Hematopoietic multipotent progenitor cell treated with erythropoietin and hydrocortisone succinate and interleukin-3 and kit ligand, for 8 days (in vitro differentiated cells): ENCODE measurements at regions not wholly inside any gene's neighbourhood (a gene's known extent, or its start where the extent isn't known, plus 50 kb on each side); places are given as distances from the start of the nearest gene placed in this dataset.

Experiments
- DNase-seq: peaks from one replicate; pipeline ENCODE4 v3.0.0-alpha.2; 2015

DNA sequence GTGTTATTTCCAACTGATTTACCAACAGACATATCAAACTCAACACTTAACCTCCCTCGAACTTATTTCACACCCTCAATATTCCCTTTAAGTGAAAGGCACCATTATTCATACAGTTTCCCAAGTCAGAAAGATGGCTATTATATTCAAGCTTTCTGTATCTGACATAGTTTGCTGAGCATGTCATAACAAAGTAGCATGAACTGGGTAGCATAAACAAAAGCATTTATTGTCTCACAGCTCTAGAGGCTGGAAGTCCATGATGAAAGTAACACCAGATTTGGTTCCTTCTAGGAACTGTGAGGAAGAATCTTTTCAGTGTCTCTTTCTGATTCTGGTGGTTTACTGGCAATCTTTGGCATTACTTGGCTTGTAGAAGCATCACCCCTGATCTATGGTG, 1388.6 kb downstream of the TECRL start:
- DNase-seq, result no peak

DNA sequence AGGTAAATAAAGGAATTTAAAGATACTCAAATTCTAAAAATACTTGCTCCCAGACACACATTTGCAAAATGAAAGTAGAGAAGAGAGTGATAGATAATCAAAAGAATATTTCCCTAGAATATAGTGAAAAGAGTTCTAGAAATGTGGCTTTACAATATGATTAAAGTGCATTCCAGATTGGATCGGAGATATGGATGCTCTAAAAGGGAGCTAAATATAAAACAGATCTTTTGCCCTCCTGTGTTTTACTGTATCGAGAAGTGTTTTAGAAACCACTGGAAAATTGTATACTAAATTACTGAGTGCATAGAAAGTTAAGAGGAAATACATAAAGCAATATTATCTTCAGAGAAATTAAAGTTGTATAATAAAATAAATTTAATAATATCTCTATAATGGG, 1392.0 kb downstream of the TECRL start:
- no peak for DNase-seq

DNA sequence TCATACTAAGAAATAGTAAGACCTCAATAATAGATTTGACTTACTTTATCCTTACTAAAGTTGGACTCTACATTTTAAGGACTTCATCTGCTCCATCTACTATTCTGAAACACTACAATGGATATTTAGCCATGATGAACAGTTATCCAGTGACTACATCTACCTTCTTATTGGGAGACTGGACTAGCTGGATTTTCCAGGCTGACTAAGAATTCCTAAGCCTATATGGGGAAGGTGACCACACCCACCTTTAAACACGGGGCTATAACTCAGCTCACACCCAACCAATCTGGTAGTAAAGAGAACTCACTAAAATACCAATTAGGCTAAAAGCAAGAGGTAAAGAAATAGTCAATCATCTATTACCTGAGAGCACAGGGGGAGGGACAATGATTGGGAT, 1438.4 kb downstream of the TECRL start:
- DNase-seq, result no peak

DNA sequence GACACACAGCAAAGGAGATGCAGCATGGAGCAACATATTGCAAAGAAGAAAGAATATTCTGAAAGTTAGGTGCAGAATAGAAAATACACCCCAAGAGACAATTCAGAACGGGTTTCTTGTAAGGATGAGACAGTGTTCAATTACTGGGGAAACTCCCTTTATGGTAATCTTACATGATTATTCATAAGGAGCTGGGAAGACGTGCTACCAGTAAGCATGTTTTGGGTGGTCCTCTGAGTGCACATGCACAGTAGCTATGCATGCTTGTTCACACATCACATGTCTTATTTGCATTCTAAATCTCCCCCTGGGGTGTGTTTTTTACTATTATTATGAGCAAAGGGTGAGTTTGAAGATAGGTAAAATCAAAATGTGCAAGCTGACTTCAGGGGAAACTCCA, 1448.8 kb downstream of the TECRL start:
- DNase-seq, result no peak

DNA sequence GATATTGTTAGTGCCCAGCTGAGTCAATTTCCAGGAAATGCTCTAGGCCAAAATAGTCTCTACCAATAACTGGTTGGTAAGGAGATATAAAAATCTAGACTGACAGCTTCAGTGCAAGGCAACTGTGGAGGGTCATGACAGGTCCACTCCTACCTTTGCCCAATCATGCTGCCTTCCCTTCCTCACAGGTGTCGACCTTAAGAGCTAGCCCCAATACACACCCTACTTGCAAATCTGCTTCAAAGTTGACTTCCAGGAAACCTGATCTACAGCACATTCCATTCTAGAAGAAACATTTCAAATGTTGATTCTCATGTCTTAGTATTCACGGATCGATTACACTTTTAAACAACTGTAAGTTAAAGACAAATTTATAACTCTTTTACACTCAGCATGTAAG, 1455.5 kb downstream of the TECRL start:
- DNase-seq, result no peak

DNA sequence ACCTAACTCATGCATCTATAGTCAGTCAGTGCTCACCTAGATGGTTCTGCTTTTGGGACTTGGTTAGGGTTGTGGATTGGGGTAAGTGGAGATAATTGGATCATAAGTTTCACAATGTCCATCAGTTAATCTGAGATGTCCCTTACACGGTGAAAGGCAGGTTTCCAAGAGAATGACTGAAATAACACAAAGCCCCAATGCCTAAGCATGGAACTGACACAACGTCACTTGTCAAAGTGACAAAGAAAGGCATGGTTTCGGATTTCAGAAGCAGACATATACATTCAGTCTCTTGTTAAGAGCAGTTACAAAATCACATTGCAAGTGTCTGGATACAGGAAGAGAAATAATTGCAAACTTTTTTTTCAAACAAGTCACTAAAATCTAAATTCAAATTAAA, 1456.9 kb downstream of the TECRL start:
- DNase-seq, result no peak

DNA sequence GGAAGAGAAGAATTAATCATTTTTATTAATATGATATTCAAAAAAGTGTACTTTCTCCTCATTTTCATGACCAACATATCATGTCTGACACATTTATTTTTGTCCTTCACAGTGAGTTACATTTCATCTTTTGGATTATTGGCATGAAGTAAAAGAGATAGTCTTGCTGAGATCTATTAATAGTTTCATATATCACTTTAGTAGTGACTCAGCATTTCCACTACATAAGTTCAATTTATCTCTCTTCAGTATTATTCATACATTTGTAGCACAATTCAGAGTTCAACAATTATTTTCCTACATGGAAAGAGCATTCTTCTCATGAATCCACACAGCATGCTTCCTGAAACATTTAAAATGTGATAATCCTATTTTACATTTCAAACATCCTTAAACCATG, 1461.1 kb downstream of the TECRL start:
- no peak for DNase-seq

DNA sequence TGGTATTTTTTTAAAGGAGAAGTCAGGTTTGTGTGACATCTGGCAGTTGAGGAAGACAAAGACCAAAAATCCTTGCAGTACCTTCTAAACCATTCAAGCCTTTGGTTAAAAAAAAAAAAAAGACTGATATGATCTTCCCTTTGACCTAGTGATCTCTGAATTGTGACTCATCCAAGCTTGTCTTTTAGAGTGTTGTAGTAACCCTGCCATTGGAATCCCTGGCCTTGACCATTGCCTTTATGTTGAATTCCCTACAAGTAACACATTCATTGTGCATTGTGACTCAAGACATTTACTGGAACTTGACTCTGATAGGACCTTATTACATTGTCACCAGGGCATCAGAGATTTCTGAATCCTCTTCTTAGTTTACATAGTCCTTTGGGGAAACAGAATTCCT, 1469.0 kb downstream of the TECRL start:
- no peak for DNase-seq

DNA sequence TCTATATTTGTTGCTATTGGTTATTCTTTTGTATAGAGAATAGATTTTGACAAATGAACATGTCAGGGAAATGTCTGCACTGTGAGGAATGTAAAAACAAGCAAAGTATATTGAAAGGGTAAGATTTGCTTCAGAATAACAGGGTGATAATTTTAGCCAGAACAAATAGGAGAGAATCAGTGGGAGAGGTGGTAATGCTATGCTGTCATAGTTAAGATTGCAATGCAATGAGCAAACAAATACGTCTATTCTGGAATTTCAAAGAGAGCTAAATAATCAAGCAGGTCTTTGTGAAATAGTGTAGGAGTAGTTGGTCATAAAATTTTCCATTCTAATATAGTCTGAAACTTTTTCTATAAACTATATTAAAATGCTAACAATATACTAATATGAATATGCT, 1478.4 kb downstream of the TECRL start:
- no peak for DNase-seq

DNA sequence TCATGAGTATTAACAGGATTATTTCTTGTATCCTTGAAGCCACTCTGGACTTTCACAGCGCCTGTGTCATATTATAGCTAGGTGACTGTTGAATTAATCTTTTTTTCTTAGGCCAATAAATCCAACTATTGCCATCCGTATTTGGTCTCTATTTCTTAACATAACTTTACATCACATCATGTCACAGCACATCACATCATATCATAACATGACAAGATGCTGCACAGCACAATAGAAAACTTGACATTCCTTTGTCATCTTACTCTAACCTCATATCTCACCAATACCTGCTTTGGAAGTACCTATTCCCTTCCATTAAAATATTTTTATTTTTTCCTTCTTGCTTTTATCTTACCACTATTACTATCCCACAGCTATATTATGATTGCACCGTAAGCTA, 1480.8 kb downstream of the TECRL start:
- no peak for DNase-seq

DNA sequence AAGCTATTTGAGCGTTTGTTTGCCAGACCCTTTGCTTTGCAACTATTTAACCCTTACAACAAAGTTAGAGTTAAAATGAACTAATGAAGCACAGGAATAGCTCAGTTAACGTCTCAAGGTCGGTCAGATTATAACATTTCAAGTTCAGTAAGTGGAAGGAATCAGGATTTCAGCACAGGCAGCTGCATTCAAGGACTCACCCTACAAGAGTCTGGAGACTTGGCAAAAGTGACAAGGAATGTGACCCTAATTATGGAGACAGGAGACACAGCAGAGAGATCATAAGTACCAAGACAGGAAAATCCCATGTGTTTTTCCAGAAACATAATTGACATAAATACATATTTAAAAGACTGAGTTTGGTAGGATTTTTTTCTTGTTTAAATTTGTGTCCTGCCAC, 1481.7 kb downstream of the TECRL start:
- DNase-seq, result no peak

DNA sequence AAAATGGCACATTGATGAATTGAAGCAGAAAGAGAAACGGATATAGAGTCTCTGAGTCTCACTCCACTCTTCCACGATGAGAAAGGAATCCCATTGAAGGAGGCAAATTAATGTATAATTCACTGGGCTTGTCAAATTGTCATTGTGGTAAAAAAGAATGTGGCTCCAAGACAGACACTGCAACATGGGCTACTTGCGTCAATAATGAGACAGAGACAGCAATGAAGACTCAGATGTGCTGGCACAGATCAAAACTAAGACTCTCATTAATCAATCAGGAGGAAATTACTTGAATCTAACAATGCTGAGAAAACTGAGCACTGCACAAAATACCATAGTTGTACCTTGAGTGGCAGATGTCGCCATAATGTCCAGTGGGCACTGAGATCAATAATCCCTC, 1485.5 kb downstream of the TECRL start:
- no peak for DNase-seq

DNA sequence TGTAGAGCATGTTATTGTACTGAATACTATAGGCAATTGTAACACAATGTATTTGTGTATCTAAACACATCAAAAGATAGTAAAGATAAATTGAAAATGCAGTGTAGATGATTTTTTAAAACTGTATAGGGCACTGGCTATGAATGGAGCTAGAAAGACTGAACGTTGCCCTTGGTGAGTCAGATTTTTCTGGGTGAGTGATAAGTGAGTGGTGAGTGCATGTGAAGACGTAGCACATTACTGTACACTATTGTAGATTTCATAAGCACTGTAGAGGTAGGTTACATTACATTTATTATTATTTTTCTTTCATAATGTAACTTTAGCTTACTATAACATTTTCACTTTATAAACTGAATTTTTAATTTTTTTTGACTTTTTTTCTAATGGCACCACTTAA, 1491.6 kb downstream of the TECRL start:
- no peak for DNase-seq

DNA sequence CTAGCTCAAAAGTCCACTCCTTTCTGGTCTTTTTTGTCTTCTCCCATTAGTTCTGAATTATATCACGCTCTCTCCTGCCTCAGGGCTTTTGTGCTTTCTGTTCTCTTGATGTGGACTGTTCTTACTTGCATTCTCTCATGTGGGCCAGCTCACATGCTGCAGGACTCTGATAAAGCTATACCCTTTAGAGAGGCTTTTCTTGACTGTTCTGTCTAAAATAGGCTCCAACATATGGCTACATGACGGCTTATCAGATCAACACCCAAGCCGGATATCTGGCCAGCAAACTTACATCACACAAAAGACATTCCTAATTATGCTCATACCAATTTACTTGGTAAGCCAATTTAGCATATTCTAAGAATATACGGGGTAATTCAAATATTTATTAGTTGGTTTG, 1494.5 kb downstream of the TECRL start:
- no peak for DNase-seq

DNA sequence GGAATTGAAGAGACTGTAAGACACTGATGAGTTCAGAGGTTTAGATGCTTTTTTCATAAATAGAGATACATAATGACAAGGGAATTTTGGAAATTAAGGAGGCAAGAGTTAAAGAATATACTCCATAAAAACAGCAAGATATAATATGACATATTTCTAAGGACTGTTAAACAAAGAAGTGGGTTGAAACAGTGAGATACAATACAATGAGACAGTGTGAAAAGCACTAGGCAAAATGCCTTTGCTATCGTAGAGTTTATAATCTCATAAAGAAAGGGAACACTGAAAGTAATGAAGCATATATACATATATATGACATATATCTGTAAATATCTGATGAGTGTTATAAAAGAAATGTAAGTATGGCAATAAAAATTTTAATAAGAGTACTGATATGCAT, 1496.2 kb downstream of the TECRL start:
- no peak for DNase-seq

DNA sequence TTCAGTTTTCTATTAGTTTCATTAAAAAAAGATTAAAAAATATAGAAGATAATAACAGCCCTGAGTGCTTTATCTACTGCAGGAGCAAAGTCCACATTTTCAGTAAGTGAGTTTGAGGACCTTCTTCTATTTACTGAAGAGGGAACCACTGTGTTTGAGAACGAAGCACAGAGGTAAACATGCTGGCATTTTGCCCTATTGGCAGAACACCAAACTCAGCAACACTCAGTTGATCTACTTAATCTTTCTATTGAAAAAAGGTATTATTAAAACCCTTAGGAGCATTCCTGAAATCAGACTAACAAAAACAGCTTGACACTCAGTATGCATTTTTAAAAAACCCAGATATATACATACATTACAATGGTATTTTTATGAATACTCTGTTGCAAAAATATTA, 1496.7 kb downstream of the TECRL start:
- DNase-seq, result no peak

DNA sequence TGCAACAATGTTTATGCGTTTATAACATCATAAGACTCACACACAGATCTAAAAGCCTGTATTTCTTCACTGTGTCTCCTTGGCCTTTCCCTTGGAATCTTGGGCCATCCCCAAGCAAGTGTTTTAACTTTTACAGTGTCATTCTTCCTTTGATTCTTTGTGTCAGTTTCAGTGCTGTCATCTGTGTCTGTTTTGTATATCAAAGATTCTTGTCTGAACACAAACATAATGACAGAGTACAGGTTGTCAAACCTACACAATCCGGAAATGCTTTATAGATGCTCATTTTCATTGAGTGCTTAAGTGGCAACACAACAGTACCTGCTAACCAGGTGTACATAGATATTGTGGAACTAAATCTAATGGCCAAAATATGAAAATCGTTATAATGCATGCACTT, 1500.0 kb downstream of the TECRL start:
- DNase-seq, result no peak

DNA sequence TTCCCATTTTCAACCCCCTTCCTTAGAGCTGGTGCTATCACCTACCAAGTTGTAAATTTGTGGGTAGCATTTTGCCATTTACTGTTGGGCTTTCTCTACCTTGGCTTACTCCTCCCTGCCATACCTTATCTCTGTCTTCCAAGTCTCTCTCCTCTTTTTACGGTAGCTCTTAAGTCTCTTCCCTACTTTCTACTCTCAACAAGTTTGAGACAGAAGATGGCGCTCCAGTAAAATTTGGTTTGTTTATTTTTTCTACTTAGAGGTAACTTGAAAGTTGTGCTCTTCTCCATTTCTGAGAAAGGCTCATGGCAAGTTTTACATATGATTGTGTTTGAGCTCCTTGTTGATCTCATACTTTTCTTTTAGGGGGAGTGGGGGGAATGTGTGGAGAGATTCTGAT, 1508.1 kb downstream of the TECRL start:
- DNase-seq, result no peak

DNA sequence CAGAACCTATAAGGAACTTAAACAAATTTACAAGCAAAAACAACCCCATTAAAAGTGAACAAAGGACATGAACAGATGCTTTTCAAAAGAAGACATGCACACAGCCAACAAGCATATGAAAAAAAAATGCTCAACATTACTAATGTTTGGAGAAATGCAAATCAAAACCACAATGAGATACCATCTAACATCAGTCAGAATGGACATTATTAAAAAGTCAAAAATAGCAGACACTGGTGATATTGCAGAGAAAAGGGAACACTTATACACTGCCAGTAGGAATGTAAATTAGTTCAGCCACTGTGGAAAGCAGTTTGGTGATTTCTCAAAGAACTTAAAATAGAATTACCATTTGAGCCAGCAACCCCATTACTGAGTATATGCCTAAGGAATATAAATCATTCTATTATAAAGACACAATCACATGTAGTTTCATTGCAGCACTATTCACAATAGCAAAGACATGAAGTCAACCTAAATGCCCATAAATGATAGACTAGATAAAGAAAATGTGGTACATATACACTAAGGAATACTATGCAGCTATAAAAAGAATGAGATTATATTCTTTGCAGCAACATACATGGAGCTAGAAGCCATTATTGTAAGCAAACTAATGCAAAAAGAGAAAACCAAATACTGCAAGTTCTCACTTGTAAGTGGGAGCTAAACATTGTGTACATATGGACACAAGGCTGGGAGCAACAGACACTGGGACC, 1509.4 kb downstream of the TECRL start:
- no peak for DNase-seq

DNA sequence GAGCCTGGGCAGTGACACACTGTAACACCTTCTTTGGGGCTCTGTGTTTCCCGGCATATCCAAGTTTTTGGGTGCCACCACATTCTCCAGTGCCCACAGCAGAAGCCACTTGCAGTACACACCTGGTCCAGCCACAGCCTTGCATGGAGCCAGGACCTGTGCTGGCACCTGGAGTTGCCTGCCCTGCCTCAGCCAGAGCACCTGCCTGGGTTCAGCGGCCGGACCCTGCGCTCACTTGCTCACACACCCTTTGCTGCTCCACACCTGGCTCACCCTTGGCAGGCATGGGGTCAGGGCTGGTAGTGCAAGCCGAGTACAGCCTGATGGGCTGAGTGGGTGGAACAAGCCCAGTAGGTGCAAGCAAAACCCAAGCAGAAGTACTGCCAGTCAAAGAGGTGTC, 1511.1 kb downstream of the TECRL start:
- DNase-seq, result no peak

DNA sequence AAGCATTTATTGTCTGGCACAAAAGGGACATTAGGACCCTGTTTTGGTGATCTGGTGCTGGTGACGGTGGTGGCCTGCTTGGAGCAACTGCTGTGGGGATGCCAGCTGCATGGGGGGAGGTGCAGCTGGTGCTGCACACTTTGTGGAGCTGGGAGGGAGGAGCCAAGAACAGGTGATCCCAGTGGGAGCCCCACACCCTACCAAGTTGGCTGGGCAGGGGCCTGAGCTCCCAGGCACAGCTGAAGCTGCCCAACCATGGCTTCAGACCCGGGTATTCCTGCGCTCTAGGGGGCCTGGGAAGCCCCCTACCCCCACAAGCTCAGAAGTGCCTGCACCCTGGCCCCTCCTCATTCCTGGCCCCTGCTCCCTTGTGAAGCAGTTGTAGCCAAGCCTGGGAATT, 1512.5 kb downstream of the TECRL start:
- DNase-seq, result no peak

DNA sequence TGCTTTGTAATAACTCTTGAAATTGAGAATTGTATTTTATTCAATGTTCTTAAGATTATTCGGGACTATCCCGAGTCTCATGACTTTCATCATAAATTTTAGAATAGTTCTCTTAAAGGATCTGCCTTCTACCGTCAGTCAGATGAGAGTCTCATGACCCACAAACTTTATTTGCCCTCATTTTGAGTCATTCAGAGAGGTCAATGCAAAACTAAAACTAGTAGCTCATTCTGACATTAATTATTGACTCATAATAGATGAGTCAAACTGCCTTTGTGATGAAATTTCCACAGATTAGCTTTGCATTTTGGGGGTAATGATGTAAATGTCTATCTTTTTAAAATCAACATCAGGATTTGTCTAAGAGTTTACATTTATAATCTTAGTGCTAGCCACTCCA, 1527.3 kb downstream of the TECRL start:
- no peak for DNase-seq

DNA sequence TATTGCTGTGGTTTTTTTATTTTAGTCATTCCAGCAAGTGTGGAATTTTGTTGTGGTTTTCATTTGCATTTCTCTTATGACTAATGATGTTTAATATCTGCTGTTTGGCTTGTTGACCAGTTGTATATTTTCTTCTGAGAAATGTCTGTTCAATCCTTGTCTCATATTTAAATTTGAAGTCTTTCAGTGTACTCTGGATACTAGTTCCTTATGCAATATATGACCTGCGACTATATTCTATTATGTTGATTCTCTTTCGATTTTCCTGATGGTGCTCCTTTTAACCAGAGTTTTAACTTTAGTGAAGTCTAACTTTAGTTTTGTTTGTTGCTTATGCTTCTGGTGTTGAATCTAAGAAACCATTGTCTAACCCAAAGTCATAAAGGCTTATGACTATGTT, 1528.0 kb downstream of the TECRL start:
- DNase-seq, result no peak

DNA sequence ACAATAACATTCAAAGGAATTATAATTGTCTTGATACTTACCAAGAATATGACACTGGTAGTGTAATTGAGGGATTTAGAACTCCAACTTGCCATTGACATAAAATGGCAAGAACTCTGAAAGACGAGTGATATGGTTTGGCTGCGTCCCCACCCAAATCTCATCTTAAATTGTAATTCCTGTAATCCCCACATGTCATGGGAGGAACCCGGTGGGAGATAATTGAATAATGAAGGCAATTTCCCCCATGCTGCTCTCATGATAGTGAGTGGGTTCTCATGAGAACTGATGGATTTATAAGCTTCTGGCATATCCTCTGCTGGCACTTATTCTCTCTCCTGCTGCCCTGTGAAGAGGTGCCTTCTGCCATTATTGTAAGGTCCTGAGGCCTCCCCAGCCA, 1536.4 kb downstream of the TECRL start:
- DNase-seq, result no peak

DNA sequence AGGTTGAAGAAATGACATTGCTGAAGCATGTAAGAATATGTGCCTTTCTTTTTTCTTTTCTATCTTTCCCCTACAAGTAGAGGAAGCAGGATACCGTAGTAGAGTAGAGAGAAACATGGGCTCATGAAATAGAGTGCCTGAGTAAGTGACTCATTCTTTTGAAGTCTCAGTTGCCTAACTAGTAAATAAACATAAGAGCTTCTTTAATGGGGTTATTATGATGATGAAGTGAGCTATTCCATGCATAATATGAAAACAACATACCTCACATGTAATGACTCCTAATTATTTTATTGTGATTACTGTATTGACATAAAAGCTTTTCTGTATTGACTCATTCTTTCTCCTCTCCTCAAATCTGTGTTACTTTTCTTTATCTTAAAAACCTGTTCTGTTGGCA, 1538.2 kb downstream of the TECRL start:
- DNase-seq, result no peak

DNA sequence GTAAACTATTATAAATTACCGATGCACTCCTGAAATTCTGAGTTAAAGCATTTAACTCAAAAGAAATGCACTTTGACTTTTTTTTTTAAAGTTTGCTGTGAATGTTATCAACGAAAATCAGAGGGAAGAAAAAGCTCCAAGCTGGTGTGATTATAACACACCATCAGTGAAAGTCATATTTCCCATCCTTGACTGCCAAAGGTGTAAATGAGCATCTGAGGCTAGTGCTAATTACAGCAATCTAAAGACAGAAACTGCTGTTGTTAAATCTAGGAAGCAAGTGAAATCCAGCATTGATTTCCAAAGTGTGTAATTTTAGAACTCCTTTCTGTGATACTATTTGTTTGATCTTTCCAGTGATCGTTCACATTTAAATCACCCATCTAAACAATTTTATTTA, 1538.8 kb downstream of the TECRL start:
- no peak for DNase-seq
